ENCODE measurements at regions not wholly inside any gene's neighbourhood (a gene's known extent, or its start where the extent isn't known, plus 50 kb on each side); places are given as distances from the start of the nearest gene placed in this dataset.

DNA sequence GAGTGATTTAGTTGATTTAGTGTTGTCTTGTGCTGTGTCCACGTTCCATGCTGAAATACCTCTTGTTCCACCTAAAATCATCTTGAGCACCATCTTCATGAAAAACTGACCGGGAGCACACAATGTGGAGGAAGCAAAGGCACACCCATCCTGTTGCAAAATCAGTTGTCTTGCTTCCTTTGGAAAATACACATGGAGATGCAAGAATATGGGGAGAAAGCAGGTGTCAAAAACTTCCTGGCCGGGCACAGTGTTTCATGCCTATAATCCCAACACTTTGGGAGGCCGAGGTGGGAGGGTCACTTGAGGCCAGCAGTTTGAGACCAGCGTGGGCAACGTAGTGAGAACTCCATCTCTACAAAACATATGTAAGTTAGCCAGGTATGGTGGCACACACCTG, 151.1 kb downstream of the C11orf91 start:
- TF ChIP-seq, protein P1, sequence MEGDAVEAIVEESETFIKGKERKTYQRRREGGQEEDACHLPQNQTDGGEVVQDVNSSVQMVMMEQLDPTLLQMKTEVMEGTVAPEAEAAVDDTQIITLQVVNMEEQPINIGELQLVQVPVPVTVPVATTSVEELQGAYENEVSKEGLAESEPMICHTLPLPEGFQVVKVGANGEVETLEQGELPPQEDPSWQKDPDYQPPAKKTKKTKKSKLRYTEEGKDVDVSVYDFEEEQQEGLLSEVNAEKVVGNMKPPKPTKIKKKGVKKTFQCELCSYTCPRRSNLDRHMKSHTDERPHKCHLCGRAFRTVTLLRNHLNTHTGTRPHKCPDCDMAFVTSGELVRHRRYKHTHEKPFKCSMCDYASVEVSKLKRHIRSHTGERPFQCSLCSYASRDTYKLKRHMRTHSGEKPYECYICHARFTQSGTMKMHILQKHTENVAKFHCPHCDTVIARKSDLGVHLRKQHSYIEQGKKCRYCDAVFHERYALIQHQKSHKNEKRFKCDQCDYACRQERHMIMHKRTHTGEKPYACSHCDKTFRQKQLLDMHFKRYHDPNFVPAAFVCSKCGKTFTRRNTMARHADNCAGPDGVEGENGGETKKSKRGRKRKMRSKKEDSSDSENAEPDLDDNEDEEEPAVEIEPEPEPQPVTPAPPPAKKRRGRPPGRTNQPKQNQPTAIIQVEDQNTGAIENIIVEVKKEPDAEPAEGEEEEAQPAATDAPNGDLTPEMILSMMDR (conservative IDR thresholded peaks at IDR 0.05; ENCODE audit: low read length): no peak
- TF ChIP-seq EZH2phosphoT487 (IDR thresholded peaks at IDR 0.05; ENCODE audit: borderline replicate concordance, low read depth, low read length): no peak

All from OCI-LY7 (cell line).